Testis (tissue), 2 donors: ENCODE measurements at regions not wholly inside any gene's neighbourhood (a gene's known extent, or its start where the extent isn't known, plus 50 kb on each side); places are given as distances from the start of the nearest gene placed in this dataset.

ENCODE experiments used
- DNase-seq: peaks from one replicate; pipeline ENCODE4 v3.0.0-alpha.2; 2019
- H3K27ac ChIP-seq, 2 donors: fragments of 200-600 bp; sonication (generic); one replicate each; pipeline ENCODE4 v1.5.1; 2019
- H3K27me3 ChIP-seq: fragments of 200-600 bp; sonication (generic); one replicate; pipeline ENCODE4 v1.5.1; 2019
- H3K36me3 ChIP-seq: fragments of 200-600 bp; sonication (generic); one replicate; pipeline ENCODE4 v1.5.1; 2017; ENCODE audit warnings: low read depth; ENCODE audit errors: missing control alignments
- H3K4me1 ChIP-seq: fragments of 200-600 bp; sonication (generic); one replicate; pipeline ENCODE4 v1.5.1; 2019
- H3K4me3 ChIP-seq, 2 donors: fragments of 200-600 bp; sonication (generic); one replicate each; pipeline ENCODE4 v1.5.1; 2017 to 2019
- H3K9me3 ChIP-seq: fragments of 200-600 bp; sonication (generic); one replicate; pipeline ENCODE4 v1.5.1; 2017
- POLR2A ChIP-seq: fragments of 450-650 bp; IDR thresholded peaks from one replicate; pipeline ENCODE4 v1.6.1; 2017; ENCODE audit warnings: antibody characterized with exemption, mild to moderate bottlenecking, moderate library complexity
- WGBS, 2 donors: methylation state at CpG; one replicate each; pipeline ENCODE4 v1.1.5; 2018; 5-methylcytosine and 5-hydroxymethylcytosine counted together
- intact Hi-C: fragments of 100-400 bp; cut with DNase I; formaldehyde crosslinking; loops from one replicate; pipeline ENCODE4 v1.15.1; 2023; ENCODE audit warnings: low total_unique reads
- TF ChIP-seq, protein P1 (sequence below), 3 experiments: fragments of 450-650 bp in 2 of 3; fragments of 200-600 bp in 1 of 3; sonication (generic) in 1 of 3; IDR thresholded peaks; one replicate each; pipeline ENCODE4 v1.5.1; 2016 to 2019; ENCODE audit warnings: antibody characterized with exemption in 3 of 3, mild to moderate bottlenecking in 2 of 3, moderate library complexity in 1 of 3

DNA sequence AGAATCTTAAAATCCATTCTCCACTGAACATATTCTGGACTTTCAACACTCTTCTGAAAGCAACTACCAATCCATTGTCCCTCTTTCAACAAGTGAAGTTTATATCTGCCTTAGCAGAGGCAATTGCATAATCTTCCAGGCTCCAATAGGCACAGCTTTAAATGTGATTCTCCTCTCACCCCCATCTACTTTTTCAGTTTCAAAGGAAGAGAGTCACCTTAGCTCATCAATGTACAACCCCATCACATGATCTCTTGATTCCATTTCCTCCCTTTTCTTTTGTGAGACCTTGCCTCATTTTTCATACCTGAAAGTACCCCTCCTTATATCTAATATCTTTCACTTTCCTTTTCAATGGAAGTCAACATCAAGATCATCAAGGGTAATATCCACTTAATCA is 921.7 kb upstream of the EPHA5 start:
- Histone ChIP-seq H3K27me3 (no peaks in the 10 kb centered on the region), H3K4me1 (no peaks in the 10 kb centered on the region), H3K9me3 (no peaks in the 10 kb centered on the region), H3K36me3 (no peaks in the 10 kb centered on the region), H3K27ac (no peak overlapping the region), H3K4me3 (no peak overlapping the region)
- no peak for TF ChIP-seq POLR2A
- TF ChIP-seq, protein P1, sequence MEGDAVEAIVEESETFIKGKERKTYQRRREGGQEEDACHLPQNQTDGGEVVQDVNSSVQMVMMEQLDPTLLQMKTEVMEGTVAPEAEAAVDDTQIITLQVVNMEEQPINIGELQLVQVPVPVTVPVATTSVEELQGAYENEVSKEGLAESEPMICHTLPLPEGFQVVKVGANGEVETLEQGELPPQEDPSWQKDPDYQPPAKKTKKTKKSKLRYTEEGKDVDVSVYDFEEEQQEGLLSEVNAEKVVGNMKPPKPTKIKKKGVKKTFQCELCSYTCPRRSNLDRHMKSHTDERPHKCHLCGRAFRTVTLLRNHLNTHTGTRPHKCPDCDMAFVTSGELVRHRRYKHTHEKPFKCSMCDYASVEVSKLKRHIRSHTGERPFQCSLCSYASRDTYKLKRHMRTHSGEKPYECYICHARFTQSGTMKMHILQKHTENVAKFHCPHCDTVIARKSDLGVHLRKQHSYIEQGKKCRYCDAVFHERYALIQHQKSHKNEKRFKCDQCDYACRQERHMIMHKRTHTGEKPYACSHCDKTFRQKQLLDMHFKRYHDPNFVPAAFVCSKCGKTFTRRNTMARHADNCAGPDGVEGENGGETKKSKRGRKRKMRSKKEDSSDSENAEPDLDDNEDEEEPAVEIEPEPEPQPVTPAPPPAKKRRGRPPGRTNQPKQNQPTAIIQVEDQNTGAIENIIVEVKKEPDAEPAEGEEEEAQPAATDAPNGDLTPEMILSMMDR (IDR thresholded peaks at IDR 0.05): no peak
- no peak for DNase-seq
- intact Hi-C loops: no loop called here

DNA sequence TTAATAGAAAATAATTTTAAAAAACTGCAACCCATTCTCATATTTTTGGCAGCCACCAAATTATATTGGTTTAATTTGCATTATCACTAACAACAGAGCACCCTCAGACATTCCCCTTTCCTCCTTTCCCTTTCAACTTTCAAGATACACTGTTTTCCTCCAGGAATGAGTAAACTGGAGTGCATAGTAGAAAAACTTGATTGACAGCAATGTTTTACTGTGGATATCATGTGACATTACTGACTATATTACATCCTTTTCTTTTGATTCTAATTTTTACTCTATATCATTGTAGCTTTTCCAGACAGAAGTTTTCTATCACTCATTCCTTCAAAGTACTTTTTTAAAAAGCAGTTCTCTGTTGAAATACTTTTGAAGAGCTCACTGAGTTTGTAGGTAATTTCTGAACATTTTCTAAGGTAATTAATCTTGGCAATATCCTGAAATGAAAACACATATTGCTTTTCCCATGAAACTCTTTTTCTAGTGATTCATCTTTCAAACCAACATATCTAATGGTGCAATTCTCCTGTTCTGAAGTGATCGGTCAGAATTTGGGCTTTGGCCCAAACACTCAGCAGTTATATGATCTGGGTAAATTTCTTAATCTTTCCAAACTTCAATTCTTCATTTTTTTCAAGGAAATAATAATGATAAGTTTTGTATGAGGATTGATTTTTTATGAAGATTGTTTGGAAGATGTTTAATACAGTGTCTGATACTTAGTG is 920.4 kb upstream of the EPHA5 start:
- TF ChIP-seq, protein P1 (IDR thresholded peaks at IDR 0.05): no peak
- no peak for TF ChIP-seq POLR2A
- no peaks in the 10 kb centered on the region for H3K27me3 ChIP-seq
- 83 to 85% methylated on average over 1 of the region's 1 CpG for WGBS, 2 donors
- H3K4me1 ChIP-seq: no peaks in the 10 kb centered on the region
- no peak overlapping the region for H3K27ac ChIP-seq
- H3K9me3 ChIP-seq: no peaks in the 10 kb centered on the region
- no peak for DNase-seq
- intact Hi-C loops: no loop called here
- H3K36me3 ChIP-seq: no peaks in the 10 kb centered on the region
- no peak overlapping the region for H3K4me3 ChIP-seq

DNA sequence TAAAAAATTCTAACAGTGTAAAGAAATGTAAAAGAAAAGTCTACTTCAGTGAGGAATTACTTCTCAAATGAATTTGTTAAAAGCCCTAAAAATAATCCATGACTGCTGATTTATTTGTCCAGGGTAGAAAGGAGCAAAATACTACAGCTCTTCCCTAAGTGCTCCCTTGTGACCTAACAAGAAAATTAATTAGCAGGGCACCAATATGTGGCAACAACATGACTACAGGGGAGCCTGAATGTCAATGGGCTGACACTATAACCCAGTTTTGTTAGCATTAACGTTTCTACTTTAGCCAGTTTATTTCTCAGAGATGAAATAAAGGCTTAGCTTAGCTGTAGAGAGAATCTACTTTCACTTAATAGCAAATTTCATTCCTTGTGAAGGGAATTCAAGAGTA is 918.9 kb upstream of the EPHA5 start:
- WGBS, 2 donors: 44 to 47% methylated on average over 1 of the region's 1 CpG
- no peak overlapping the region for H3K27ac ChIP-seq
- intact Hi-C loops: no loop called here
- DNase-seq: no peak
- no peaks in the 10 kb centered on the region for H3K36me3 ChIP-seq
- no peaks in the 10 kb centered on the region for H3K27me3 ChIP-seq
- H3K9me3 ChIP-seq: no peaks in the 10 kb centered on the region
- no peak for TF ChIP-seq POLR2A
- TF ChIP-seq, protein P1 (IDR thresholded peaks at IDR 0.05): no peak
- peak overlapping the region in 1 of 2 donors; percentile 0 for H3K4me3 ChIP-seq
- no peaks in the 10 kb centered on the region for H3K4me1 ChIP-seq

DNA sequence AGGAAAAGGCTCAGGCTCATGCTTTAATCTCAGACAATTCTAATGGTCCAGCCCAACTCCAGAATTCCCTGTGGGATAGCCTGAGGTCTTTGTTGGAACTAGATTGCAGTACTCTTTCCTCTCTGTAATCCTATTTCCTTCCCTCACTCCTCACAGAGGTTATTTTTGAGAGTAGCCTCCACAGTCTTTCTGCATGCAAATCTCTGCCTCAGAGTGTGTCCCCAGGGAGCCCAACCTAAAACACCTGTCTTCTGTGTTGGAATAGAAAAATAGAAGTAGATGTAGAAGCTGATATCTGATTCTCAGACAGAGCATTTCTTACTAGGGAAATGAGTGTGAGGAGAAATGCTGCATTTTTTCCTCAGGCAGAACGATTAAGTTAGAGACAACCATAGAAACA is 915.5 kb upstream of the EPHA5 start:
- Histone ChIP-seq H3K27me3 (no peaks in the 10 kb centered on the region), H3K4me1 (no peaks in the 10 kb centered on the region), H3K4me3 (no peak overlapping the region), H3K9me3 (no peaks in the 10 kb centered on the region), H3K27ac (no peak overlapping the region), H3K36me3 (no peaks in the 10 kb centered on the region)
- 70 to 79% methylated on average over 1 of the region's 1 CpG for WGBS, 2 donors
- no peak for DNase-seq
- TF ChIP-seq, protein P1 (IDR thresholded peaks at IDR 0.05): no peak
- no peak for TF ChIP-seq POLR2A
- intact Hi-C loops: no loop called here

DNA sequence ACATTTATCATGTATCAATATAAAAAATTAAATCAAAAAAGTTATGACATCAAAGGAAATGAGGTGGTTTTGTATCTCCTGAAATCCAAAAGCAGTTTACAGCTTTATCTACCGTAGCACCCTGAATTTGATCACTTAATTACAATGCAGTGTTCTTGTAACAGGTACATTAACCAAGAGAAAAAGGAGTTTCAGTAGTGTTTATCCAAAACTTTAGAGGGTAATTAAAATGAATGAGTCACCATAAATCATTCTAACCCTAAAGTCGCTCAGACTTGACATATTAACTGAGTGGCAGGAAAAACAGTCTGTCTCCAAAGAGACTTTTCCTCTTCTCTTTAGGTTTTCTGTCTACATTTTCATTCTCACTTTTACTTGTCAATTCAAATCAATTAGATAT is 907.6 kb upstream of the EPHA5 start:
- intact Hi-C loops: no loop called here
- WGBS, 2 donors: 24 to 30% methylated on average over 2 of the region's 2 CpGs

More for the DNA sequence above, 907.6 kb upstream of the EPHA5 start:
- Histone ChIP-seq H3K27me3 (no peaks in the 10 kb centered on the region), H3K4me1 (no peaks in the 10 kb centered on the region), H3K4me3 (no peak overlapping the region), H3K27ac (no peak overlapping the region), H3K9me3 (no peaks in the 10 kb centered on the region), H3K36me3 (no peaks in the 10 kb centered on the region)
- TF ChIP-seq POLR2A: no peak
- TF ChIP-seq, protein P1 (IDR thresholded peaks at IDR 0.05): no peak
- no peak for DNase-seq
